CD4-positive, alpha-beta memory T cell (primary cell): ENCODE measurements at regions not wholly inside any gene's neighbourhood (a gene's known extent, or its start where the extent isn't known, plus 50 kb on each side); places are given as distances from the start of the nearest gene placed in this dataset.

Experiments used
- CTCF ChIA-PET: fragments of 350-600 bp; sonication (Branson Sonifier 250); formaldehyde crosslinking; loops from one replicate; lab custom pipeline; 2021; ENCODE audit warnings: inconsistent platforms; ENCODE audit not compliant: partially characterized antibody; lab: Charles Lee
- POLR2A ChIA-PET: fragments of 350-600 bp; sonication (Branson Sonifier 250); formaldehyde crosslinking; loops from one replicate; lab custom pipeline; 2021; ENCODE audit not compliant: partially characterized antibody; lab: Charles Lee
- DNase-seq, 5 donors: peaks; one replicate each; pipeline versions ENCODE4 v3.0.0 to v3.0.0-alpha.2; 2020 to 2022; ENCODE audit warnings: mixed read lengths in 1 of 5
- H3K27ac ChIP-seq: one replicate; pipeline ENCODE4 v1.7.0; 2013; ENCODE audit warnings: low read depth, low read length
- H3K27me3 ChIP-seq: 2 replicates; pipeline ENCODE4 v1.7.0; 2013; ENCODE audit warnings: mild to moderate bottlenecking, low read length, moderate library complexity; ENCODE audit not compliant: insufficient read depth
- H3K36me3 ChIP-seq: 2 replicates; pipeline ENCODE4 v1.7.0; 2013; ENCODE audit warnings: mild to moderate bottlenecking, low read length, moderate library complexity; ENCODE audit not compliant: insufficient read depth
- H3K4me1 ChIP-seq: 2 replicates; pipeline ENCODE4 v1.7.0; 2013; ENCODE audit warnings: mild to moderate bottlenecking, low read length, moderate library complexity; ENCODE audit not compliant: insufficient read depth
- H3K4me3 ChIP-seq, 2 donors: one replicate each; pipeline ENCODE4 v1.7.0; 2013; ENCODE audit warnings: low read length in 2 of 2, mild to moderate bottlenecking in 1 of 2
- H3K9me3 ChIP-seq, 2 donors: one replicate each; pipeline ENCODE4 v1.7.0; 2013; ENCODE audit warnings: low read length in 2 of 2, control low read depth in 1 of 2; ENCODE audit not compliant: control insufficient read depth in 1 of 2
- H3K27ac Mint-ChIP-seq, 7 donors: one replicate each; pipeline ENCODE4 v1.8.0; 2020 to 2021; ENCODE audit warnings: mixed read lengths in 7 of 7, mild to moderate bottlenecking in 6 of 7, inconsistent platforms in 3 of 7, moderate library complexity in 3 of 7
- H3K27me3 Mint-ChIP-seq, 2 donors: one replicate each; pipeline ENCODE4 v1.8.0; 2020 to 2021; ENCODE audit warnings: mixed read lengths in 2 of 2
- H3K36me3 Mint-ChIP-seq, 2 donors: one replicate each; pipeline ENCODE4 v1.8.0; 2020 to 2021; ENCODE audit warnings: mixed read lengths in 2 of 2, inconsistent platforms in 1 of 2, mild to moderate bottlenecking in 1 of 2
- H3K4me1 Mint-ChIP-seq, 4 donors: one replicate each; pipeline ENCODE4 v1.8.0; 2020 to 2021; ENCODE audit warnings: mixed read lengths in 4 of 4, mild to moderate bottlenecking in 1 of 4
- H3K4me3 Mint-ChIP-seq, 8 donors: one replicate each; pipeline ENCODE4 v1.8.0; 2020 to 2021; ENCODE audit warnings: mixed read lengths in 8 of 8, mild to moderate bottlenecking in 7 of 8, moderate library complexity in 6 of 8, inconsistent platforms in 3 of 8
- H3K9me3 Mint-ChIP-seq, 8 donors: one replicate each; pipeline ENCODE4 v1.8.0; 2020 to 2021; ENCODE audit warnings: mixed read lengths in 8 of 8, mild to moderate bottlenecking in 5 of 8, inconsistent platforms in 3 of 8, moderate library complexity in 1 of 8
- intact Hi-C: fragments of 100-400 bp; cut with micrococcal nuclease; formaldehyde crosslinking; loops from one replicate; pipeline ENCODE4 v1.15.1; 2023

DNA sequence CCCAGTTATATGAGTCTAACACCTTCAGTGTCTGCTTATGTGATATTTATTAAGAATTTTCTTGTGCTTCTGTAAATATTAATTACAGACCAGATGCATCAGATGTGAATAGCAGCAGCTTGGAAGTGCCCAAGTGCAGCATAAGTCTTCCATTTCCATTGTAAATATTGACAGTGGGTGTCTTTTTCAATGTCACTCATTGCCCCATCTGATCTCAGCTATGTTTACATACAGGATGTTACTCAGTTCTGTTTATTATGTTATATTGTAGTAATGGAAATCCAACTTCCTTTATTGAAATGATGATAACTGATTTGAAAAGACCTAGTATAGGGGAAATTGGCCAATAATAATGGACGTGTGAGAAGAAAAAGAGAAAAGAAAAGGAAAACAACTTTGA is 296.7 kb downstream of the SAMD5 start:
- no peak overlapping the region for H3K27ac ChIP-seq
- H3K9me3 ChIP-seq = no peaks in the 10 kb centered on the region
- intact Hi-C loops = no loop called here
- Mint-ChIP-seq H3K4me3 (no peak overlapping the region), H3K27me3 (no peaks in the 10 kb centered on the region), H3K9me3 (peaks cover 3 to 21% (median 17%) of the 10 kb centered on the region in 8 donors), H3K27ac (no peak overlapping the region), H3K36me3 (no peaks in the 10 kb centered on the region), H3K4me1 (no peaks in the 10 kb centered on the region)
- ChIA-PET POLR2A (no interaction called here), CTCF (no interaction called here)
- no peak for DNase-seq
- no peaks in the 10 kb centered on the region for H3K36me3 ChIP-seq
- H3K27me3 ChIP-seq = no peaks in the 10 kb centered on the region
- no peak overlapping the region for H3K4me3 ChIP-seq
- H3K4me1 ChIP-seq = no peaks in the 10 kb centered on the region

DNA sequence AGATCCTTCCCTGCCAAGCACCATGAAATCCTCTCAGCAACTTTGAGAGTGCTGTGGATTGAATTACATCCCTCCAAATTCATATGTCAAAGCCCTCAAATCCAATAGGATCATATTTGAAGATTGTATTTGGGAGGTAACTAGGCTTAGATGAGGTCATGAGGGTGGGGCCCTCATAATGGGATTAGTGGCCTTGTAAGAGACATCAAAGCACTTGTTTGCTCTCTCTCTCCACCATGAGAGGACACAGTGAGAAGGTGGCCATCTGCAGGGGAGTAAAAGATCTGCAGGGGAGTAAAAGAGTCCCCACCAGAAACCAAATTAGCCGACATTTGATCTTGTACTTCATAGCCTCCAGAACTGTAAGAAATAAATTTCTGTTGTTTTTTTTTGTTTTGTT is 298.2 kb downstream of the SAMD5 start:
- POLR2A ChIA-PET = no interaction called here
- H3K27ac ChIP-seq = no peak overlapping the region
- Mint-ChIP-seq H3K4me3 (no peak overlapping the region), H3K36me3 (no peaks in the 10 kb centered on the region), H3K4me1 (no peaks in the 10 kb centered on the region), H3K27me3 (peaks cover 0 to 2% of the 10 kb centered on the region in 2 donors), H3K27ac (no peak overlapping the region), H3K9me3 (peaks cover 3 to 23% (median 17%) of the 10 kb centered on the region in 8 donors)
- no peaks in the 10 kb centered on the region for H3K27me3 ChIP-seq
- no peaks in the 10 kb centered on the region for H3K9me3 ChIP-seq
- H3K36me3 ChIP-seq = no peaks in the 10 kb centered on the region
- no peak for DNase-seq
- no peak overlapping the region for H3K4me3 ChIP-seq
- no peaks in the 10 kb centered on the region for H3K4me1 ChIP-seq
- CTCF ChIA-PET = no interaction called here
- intact Hi-C loops = no loop called here

DNA sequence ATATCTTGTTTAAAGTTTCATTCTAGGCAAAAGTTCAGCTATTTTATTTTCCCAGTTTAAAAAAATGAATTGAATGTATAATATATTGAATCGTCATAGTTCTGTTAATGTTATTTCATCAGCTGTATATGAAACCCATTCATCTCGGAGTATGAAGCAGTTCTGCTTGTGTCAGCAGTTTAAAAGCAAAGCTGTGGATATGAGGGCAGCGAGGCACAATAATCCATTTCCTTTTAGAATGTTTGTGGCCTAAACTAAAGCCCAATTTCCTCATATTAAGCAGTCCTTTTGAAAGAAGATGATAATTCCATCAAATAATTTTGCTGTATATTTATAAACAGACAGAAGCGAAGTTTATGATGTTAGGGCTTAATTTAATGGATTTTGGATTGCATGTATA is 300.1 kb downstream of the SAMD5 start:
- H3K4me1 Mint-ChIP-seq = no peaks in the 10 kb centered on the region
- intact Hi-C loops = no loop called here
- ChIA-PET POLR2A (no interaction called here), CTCF (no interaction called here)
- peaks cover 0 to 2% of the 10 kb centered on the region in 2 donors for H3K27me3 Mint-ChIP-seq
- Histone ChIP-seq H3K4me1 (no peaks in the 10 kb centered on the region), H3K27ac (no peak overlapping the region), H3K4me3 (no peak overlapping the region), H3K36me3 (no peaks in the 10 kb centered on the region), H3K9me3 (no peaks in the 10 kb centered on the region), H3K27me3 (no peaks in the 10 kb centered on the region)
- no peak overlapping the region for H3K4me3 Mint-ChIP-seq
- DNase-seq = no peak
- H3K36me3 Mint-ChIP-seq = no peaks in the 10 kb centered on the region
- H3K9me3 Mint-ChIP-seq = peaks cover 3 to 23% (median 17%) of the 10 kb centered on the region in 8 donors
- H3K27ac Mint-ChIP-seq = no peak overlapping the region

GRCh38 chr6:147811913-147812629 is 303.6 kb downstream of the SAMD5 start:
- Mint-ChIP-seq H3K4me1 (no peaks in the 10 kb centered on the region), H3K36me3 (no peaks in the 10 kb centered on the region), H3K27ac (no peak overlapping the region), H3K9me3 (peaks cover 0 to 9% (median 3%) of the 10 kb centered on the region in 8 donors), H3K4me3 (no peak overlapping the region), H3K27me3 (peaks cover 0 to 2% of the 10 kb centered on the region in 2 donors)
- H3K36me3 ChIP-seq = no peaks in the 10 kb centered on the region
- H3K9me3 ChIP-seq = no peaks in the 10 kb centered on the region
- ChIA-PET POLR2A (no interaction called here), CTCF (no interaction called here)
- DNase-seq = no peak
- no peaks in the 10 kb centered on the region for H3K27me3 ChIP-seq
- H3K4me3 ChIP-seq = no peak overlapping the region
- no peaks in the 10 kb centered on the region for H3K4me1 ChIP-seq
- intact Hi-C loops = no loop called here
- no peak overlapping the region for H3K27ac ChIP-seq

DNA sequence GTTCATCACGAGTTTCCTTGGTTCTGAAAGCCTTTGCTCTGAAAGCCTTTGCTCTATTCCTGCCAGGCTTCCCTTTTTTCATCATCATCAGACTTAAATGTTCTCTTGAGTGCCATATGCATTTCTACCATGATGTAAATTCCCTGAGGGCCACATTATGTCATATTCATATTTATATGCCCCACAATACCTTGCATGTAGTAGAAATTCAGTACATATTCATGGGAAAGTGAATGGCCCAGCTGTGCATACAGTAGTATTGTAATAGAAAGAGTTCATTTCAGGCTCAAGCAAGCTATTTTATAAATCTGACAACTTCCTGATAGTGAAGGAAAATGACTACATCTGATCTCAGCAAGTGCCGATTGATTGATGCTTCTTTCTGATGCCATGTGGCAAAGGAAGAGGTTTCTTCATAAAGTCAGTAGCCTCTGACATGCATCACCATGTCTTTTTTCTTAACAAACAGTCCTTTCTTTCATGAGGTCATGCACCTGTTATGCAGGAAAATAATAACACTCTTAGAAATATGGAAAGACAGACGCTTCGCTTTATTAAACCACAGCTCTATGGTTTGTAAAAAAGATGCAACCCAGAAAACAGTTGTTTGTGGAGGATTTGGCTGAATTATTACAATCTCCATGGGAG is 308.7 kb downstream of the SAMD5 start:
- H3K27me3 Mint-ChIP-seq = no peaks in the 10 kb centered on the region
- no peaks in the 10 kb centered on the region for H3K4me1 Mint-ChIP-seq
- intact Hi-C loops = no loop called here
- Histone ChIP-seq H3K27ac (no peak overlapping the region), H3K9me3 (no peaks in the 10 kb centered on the region), H3K4me1 (no peaks in the 10 kb centered on the region), H3K27me3 (no peaks in the 10 kb centered on the region), H3K4me3 (no peak overlapping the region), H3K36me3 (no peaks in the 10 kb centered on the region)
- ChIA-PET CTCF (interaction anchor here (1.1 kb wide), 1 partner anchor 8 kb away, joined by 5 read pairs; no protein-coding TSS in a partner anchor), POLR2A (no interaction called here)
- no peaks in the 10 kb centered on the region for H3K9me3 Mint-ChIP-seq
- H3K4me3 Mint-ChIP-seq = no peak overlapping the region
- no peak for DNase-seq
- no peak overlapping the region for H3K27ac Mint-ChIP-seq
- H3K36me3 Mint-ChIP-seq = no peaks in the 10 kb centered on the region

DNA sequence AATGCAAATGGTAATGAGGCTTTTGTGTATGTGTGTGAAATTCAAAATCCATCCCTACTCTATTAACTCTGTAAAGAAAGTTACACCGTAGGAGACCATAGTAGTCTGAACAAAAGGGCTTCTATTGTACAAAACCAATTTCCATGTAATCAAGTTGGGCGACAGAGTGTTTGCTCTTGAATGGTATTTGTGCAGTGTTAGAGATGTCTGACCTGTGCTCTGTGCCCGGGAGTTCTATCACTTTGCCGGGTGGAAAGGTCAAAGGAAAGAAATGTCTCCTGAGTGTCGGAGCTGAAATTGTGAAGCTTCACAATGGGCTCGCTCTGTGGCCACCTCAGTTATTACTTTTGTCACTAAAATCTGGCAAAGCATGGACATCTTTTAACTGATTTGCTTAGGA is 312.0 kb downstream of the SAMD5 start:
- Histone ChIP-seq H3K27ac (no peak overlapping the region), H3K4me1 (no peaks in the 10 kb centered on the region), H3K4me3 (no peak overlapping the region), H3K36me3 (no peaks in the 10 kb centered on the region), H3K9me3 (no peaks in the 10 kb centered on the region), H3K27me3 (no peaks in the 10 kb centered on the region)
- H3K9me3 Mint-ChIP-seq = no peaks in the 10 kb centered on the region
- no peak overlapping the region for H3K27ac Mint-ChIP-seq
- no peak overlapping the region for H3K4me3 Mint-ChIP-seq
- no peak for DNase-seq
- no peaks in the 10 kb centered on the region for H3K27me3 Mint-ChIP-seq
- POLR2A ChIA-PET = no interaction called here
- intact Hi-C loops = no loop called here
- CTCF ChIA-PET = no interaction called here
- H3K36me3 Mint-ChIP-seq = no peaks in the 10 kb centered on the region
- H3K4me1 Mint-ChIP-seq = no peaks in the 10 kb centered on the region

GRCh38 chr6:147821295-147821897 is 312.9 kb downstream of the SAMD5 start:
- Mint-ChIP-seq H3K9me3 (no peaks in the 10 kb centered on the region), H3K27me3 (no peaks in the 10 kb centered on the region), H3K27ac (no peak overlapping the region), H3K4me3 (no peak overlapping the region), H3K36me3 (no peaks in the 10 kb centered on the region), H3K4me1 (no peaks in the 10 kb centered on the region)
- ChIA-PET POLR2A (no interaction called here), CTCF (no interaction called here)
- no peaks in the 10 kb centered on the region for H3K9me3 ChIP-seq
- H3K4me1 ChIP-seq = no peaks in the 10 kb centered on the region
- no peaks in the 10 kb centered on the region for H3K36me3 ChIP-seq
- H3K27me3 ChIP-seq = no peaks in the 10 kb centered on the region
- no peak overlapping the region for H3K4me3 ChIP-seq
- no peak for DNase-seq
- H3K27ac ChIP-seq = no peak overlapping the region
- intact Hi-C loops = no loop called here
